ENCODE measurements at regions not wholly inside any gene's neighbourhood (a gene's known extent, or its start where the extent isn't known, plus 50 kb on each side); places are given as distances from the start of the nearest gene placed in this dataset.

- no peak overlapping the region for H3K4me3 Mint-ChIP-seq (ENCODE audit: unreplicated experiment)
- H3K36me3 Mint-ChIP-seq (ENCODE audit: low read depth, unreplicated experiment), result no peaks in the 10 kb centered on the region
- no peaks in the 10 kb centered on the region for H3K79me2 ChIP-seq (ENCODE audit: insufficient read depth, low read length)
- H3K4me1 Mint-ChIP-seq (ENCODE audit: low read depth, unreplicated experiment), result no peaks in the 10 kb centered on the region
- TF ChIP-seq CTCF (IDR thresholded peaks at IDR 0.05; ENCODE audit: insufficient read depth, low read depth, low read length) (no peak), EZH2 (IDR thresholded peaks at IDR 0.05; ENCODE audit: insufficient read depth, low read length) (no peak)
- no peaks in the 10 kb centered on the region for H3K36me3 ChIP-seq (ENCODE audit: insufficient read depth, low read length)
- peaks cover 13% of the 10 kb centered on the region for H3K9me3 Mint-ChIP-seq (ENCODE audit: unreplicated experiment)
- H3K27ac Mint-ChIP-seq (ENCODE audit: unreplicated experiment), result no peak overlapping the region
- no peaks in the 10 kb centered on the region for H4K20me1 ChIP-seq (ENCODE audit: insufficient read depth, low read length)
- no peak overlapping the region for H2AFZ ChIP-seq (ENCODE audit: low read depth, low read length)
- no peak overlapping the region for H3K4me3 ChIP-seq (ENCODE audit: insufficient read depth, low read depth, low read length)
- peaks cover 2% of the 10 kb centered on the region for H3K9me3 ChIP-seq (ENCODE audit: insufficient read depth, low read depth, low read length)
- DNase-seq (ENCODE audit: low read depth), result no peak
- no peaks in the 10 kb centered on the region for H3K27me3 ChIP-seq (ENCODE audit: insufficient read depth, low read length)
- H3K4me1 ChIP-seq (ENCODE audit: insufficient read depth, low read length), result no peaks in the 10 kb centered on the region
- peaks cover 3% of the 10 kb centered on the region for H3K27me3 Mint-ChIP-seq (ENCODE audit: low read depth, unreplicated experiment)
- no peak overlapping the region for H3K9ac ChIP-seq (ENCODE audit: low read length)
- H3K27ac ChIP-seq (ENCODE audit: low read depth, low read length), result no peak overlapping the region
- no peak overlapping the region for H3K4me2 ChIP-seq (ENCODE audit: low read length)
- no peak for FAIRE-seq
Observed at GRCh38 chr2:62329797-62330196, 133.9 kb downstream of the B3GNT2 start.

- Mint-ChIP-seq H3K9me3 (ENCODE audit: unreplicated experiment) (peaks cover 24% of the 10 kb centered on the region), H3K4me3 (ENCODE audit: unreplicated experiment) (no peak overlapping the region), H3K4me1 (ENCODE audit: low read depth, unreplicated experiment) (peaks cover 1% of the 10 kb centered on the region), H3K27me3 (ENCODE audit: low read depth, unreplicated experiment) (peaks cover 6% of the 10 kb centered on the region), H3K36me3 (ENCODE audit: low read depth, unreplicated experiment) (no peaks in the 10 kb centered on the region), H3K27ac (ENCODE audit: unreplicated experiment) (no peak overlapping the region)
- peaks cover 10% of the 10 kb centered on the region for H3K9me3 ChIP-seq (ENCODE audit: insufficient read depth, low read depth, low read length)
- no peak overlapping the region for H3K9ac ChIP-seq (ENCODE audit: low read length)
- no peaks in the 10 kb centered on the region for H3K4me1 ChIP-seq (ENCODE audit: insufficient read depth, low read length)
- no peaks in the 10 kb centered on the region for H3K79me2 ChIP-seq (ENCODE audit: insufficient read depth, low read length)
- no peaks in the 10 kb centered on the region for H4K20me1 ChIP-seq (ENCODE audit: insufficient read depth, low read length)
- H3K4me2 ChIP-seq (ENCODE audit: low read length), result no peak overlapping the region
- no peak overlapping the region for H3K27ac ChIP-seq (ENCODE audit: low read depth, low read length)
- H3K27me3 ChIP-seq (ENCODE audit: insufficient read depth, low read length), result no peaks in the 10 kb centered on the region
- no peak overlapping the region for H2AFZ ChIP-seq (ENCODE audit: low read depth, low read length)
- TF ChIP-seq CTCF (IDR thresholded peaks at IDR 0.05; ENCODE audit: insufficient read depth, low read depth, low read length), result no peak
- no peak for TF ChIP-seq EZH2 (IDR thresholded peaks at IDR 0.05; ENCODE audit: insufficient read depth, low read length)
- H3K36me3 ChIP-seq (ENCODE audit: insufficient read depth, low read length), result no peaks in the 10 kb centered on the region
- FAIRE-seq (no peak), DNase-seq (ENCODE audit: low read depth) (no peak)
- no peak overlapping the region for H3K4me3 ChIP-seq (ENCODE audit: insufficient read depth, low read depth, low read length)
Observed at GRCh38 chr2:62326735-62327134, 130.8 kb downstream of the B3GNT2 start.

- H3K4me3 ChIP-seq (ENCODE audit: insufficient read depth, low read depth, low read length), result no peak overlapping the region
- Mint-ChIP-seq H3K27ac (ENCODE audit: unreplicated experiment) (no peak overlapping the region), H3K27me3 (ENCODE audit: low read depth, unreplicated experiment) (peaks cover 6% of the 10 kb centered on the region), H3K9me3 (ENCODE audit: unreplicated experiment) (peaks cover 24% of the 10 kb centered on the region), H3K4me1 (ENCODE audit: low read depth, unreplicated experiment) (peaks cover 7% of the 10 kb centered on the region), H3K36me3 (ENCODE audit: low read depth, unreplicated experiment) (no peaks in the 10 kb centered on the region), H3K4me3 (ENCODE audit: unreplicated experiment) (no peak overlapping the region)
- no peak overlapping the region for H2AFZ ChIP-seq (ENCODE audit: low read depth, low read length)
- H3K4me2 ChIP-seq (ENCODE audit: low read length), result no peak overlapping the region
- FAIRE-seq (no peak), DNase-seq (ENCODE audit: low read depth) (no peak)
- peaks cover 10% of the 10 kb centered on the region for H3K9me3 ChIP-seq (ENCODE audit: insufficient read depth, low read depth, low read length)
- H3K27me3 ChIP-seq (ENCODE audit: insufficient read depth, low read length), result peaks cover 5% of the 10 kb centered on the region
- no peaks in the 10 kb centered on the region for H3K36me3 ChIP-seq (ENCODE audit: insufficient read depth, low read length)
- H3K79me2 ChIP-seq (ENCODE audit: insufficient read depth, low read length), result no peaks in the 10 kb centered on the region
- no peak overlapping the region for H3K27ac ChIP-seq (ENCODE audit: low read depth, low read length)
- TF ChIP-seq EZH2 (IDR thresholded peaks at IDR 0.05; ENCODE audit: insufficient read depth, low read length) (no peak), CTCF (IDR thresholded peaks at IDR 0.05; ENCODE audit: insufficient read depth, low read depth, low read length) (no peak)
- no peaks in the 10 kb centered on the region for H3K4me1 ChIP-seq (ENCODE audit: insufficient read depth, low read length)
- H3K9ac ChIP-seq (ENCODE audit: low read length), result no peak overlapping the region
- H4K20me1 ChIP-seq (ENCODE audit: insufficient read depth, low read length), result no peaks in the 10 kb centered on the region
Observed at GRCh38 chr2:62325398-62325797, 129.5 kb downstream of the B3GNT2 start.
